ACC112 (cell line): ENCODE measurements at regions not wholly inside any gene's neighbourhood (a gene's known extent, or its start where the extent isn't known, plus 50 kb on each side); places are given as distances from the start of the nearest gene placed in this dataset.

Experiments
- H2AFZ ChIP-seq: fragments of 200-600 bp; sonication (generic); one replicate; pipeline ENCODE4 v1.6.0; 2017; ENCODE audit warnings: antibody characterized with exemption, low read length; ENCODE audit not compliant: unreplicated experiment
- H3K27ac ChIP-seq: fragments of 200-600 bp; sonication (generic); 2 replicates; pipeline ENCODE4 v1.5.1; 2014; ENCODE audit warnings: low read depth, mild to moderate bottlenecking, antibody characterized with exemption, low read length, moderate library complexity
- H3K27me3 ChIP-seq: fragments of 200-600 bp; sonication (generic); 2 replicates; pipeline ENCODE4 v1.6.1; 2014; ENCODE audit warnings: mild to moderate bottlenecking, antibody characterized with exemption, low read length, moderate library complexity, mixed read lengths; ENCODE audit not compliant: insufficient read depth
- H3K36me3 ChIP-seq: fragments of 200-600 bp; sonication (generic); 2 replicates; pipeline ENCODE4 v1.6.1; 2016; ENCODE audit warnings: mild to moderate bottlenecking, antibody characterized with exemption, low read length, moderate library complexity, mixed read lengths; ENCODE audit not compliant: insufficient read depth
- H3K4me1 ChIP-seq: fragments of 200-600 bp; sonication (generic); one replicate; pipeline ENCODE4 v1.6.1; 2016; ENCODE audit warnings: low read length, mixed read lengths; ENCODE audit not compliant: insufficient read depth, unreplicated experiment, control insufficient read depth
- H3K4me3 ChIP-seq: fragments of 200-600 bp; sonication (generic); 2 replicates; pipeline ENCODE4 v1.5.1; 2014; ENCODE audit warnings: mild to moderate bottlenecking, low read depth, low read length
- H3K79me2 ChIP-seq: fragments of 200-600 bp; sonication (generic); one replicate; pipeline ENCODE4 v1.6.0; 2016; ENCODE audit warnings: low read length; ENCODE audit not compliant: control insufficient read depth, unreplicated experiment, insufficient read depth

- H3K36me3 ChIP-seq, result no peaks in the 10 kb centered on the region
- no peak overlapping the region for H3K4me3 ChIP-seq
- no peak overlapping the region for H2AFZ ChIP-seq
- no peaks in the 10 kb centered on the region for H3K27me3 ChIP-seq
- H3K4me1 ChIP-seq, result no peaks in the 10 kb centered on the region
- H3K79me2 ChIP-seq, result no peaks in the 10 kb centered on the region
- no peak overlapping the region for H3K27ac ChIP-seq
Measured at GRCh38 chr2:67660015-67660602, 263.0 kb downstream of the ETAA1 start.

DNA sequence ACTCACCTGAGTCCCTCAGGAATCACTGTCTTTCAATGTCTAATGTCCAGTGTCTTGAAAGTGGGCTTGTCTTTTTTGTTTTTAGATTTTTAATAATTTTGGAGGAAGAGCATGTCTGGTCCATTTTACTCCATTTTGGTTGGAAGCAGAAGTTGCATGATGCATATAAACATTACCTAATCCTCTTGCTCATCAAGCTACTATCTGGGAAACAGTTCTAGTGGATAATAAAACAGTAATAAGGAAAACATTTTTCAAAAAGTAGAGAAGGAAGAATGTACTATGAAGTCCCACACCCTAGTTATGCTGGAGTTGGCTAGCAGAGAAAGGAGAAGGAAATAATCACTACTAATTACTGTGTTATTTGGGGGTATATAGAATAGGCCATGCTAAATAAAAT lies 263.7 kb downstream of the ETAA1 start:
- H3K36me3 ChIP-seq, result no peaks in the 10 kb centered on the region
- H3K79me2 ChIP-seq, result no peaks in the 10 kb centered on the region
- no peaks in the 10 kb centered on the region for H3K27me3 ChIP-seq
- H2AFZ ChIP-seq, result no peak overlapping the region
- H3K27ac ChIP-seq, result no peak overlapping the region
- no peak overlapping the region for H3K4me3 ChIP-seq
- no peaks in the 10 kb centered on the region for H3K4me1 ChIP-seq

- Histone ChIP-seq H3K27me3 (no peaks in the 10 kb centered on the region), H3K4me3 (no peak overlapping the region), H3K4me1 (no peaks in the 10 kb centered on the region), H3K79me2 (no peaks in the 10 kb centered on the region), H3K27ac (no peak overlapping the region), H2AFZ (no peak overlapping the region), H3K36me3 (no peaks in the 10 kb centered on the region)
Measured at GRCh38 chr2:67662222-67662621, 265.1 kb downstream of the ETAA1 start.

- Histone ChIP-seq H3K27ac (no peak overlapping the region), H3K36me3 (no peaks in the 10 kb centered on the region), H3K4me1 (no peaks in the 10 kb centered on the region), H2AFZ (no peak overlapping the region), H3K4me3 (no peak overlapping the region), H3K27me3 (no peaks in the 10 kb centered on the region), H3K79me2 (no peaks in the 10 kb centered on the region)
Measured at GRCh38 chr2:67663776-67664175, 266.6 kb downstream of the ETAA1 start.

GRCh38 chr2:67666386-67667053 lies 269.4 kb downstream of the ETAA1 start:
- H3K4me3 ChIP-seq, result no peak overlapping the region
- H3K4me1 ChIP-seq, result no peaks in the 10 kb centered on the region
- no peak overlapping the region for H2AFZ ChIP-seq
- H3K27me3 ChIP-seq, result no peaks in the 10 kb centered on the region
- no peaks in the 10 kb centered on the region for H3K79me2 ChIP-seq
- no peaks in the 10 kb centered on the region for H3K36me3 ChIP-seq
- H3K27ac ChIP-seq, result no peak overlapping the region

DNA sequence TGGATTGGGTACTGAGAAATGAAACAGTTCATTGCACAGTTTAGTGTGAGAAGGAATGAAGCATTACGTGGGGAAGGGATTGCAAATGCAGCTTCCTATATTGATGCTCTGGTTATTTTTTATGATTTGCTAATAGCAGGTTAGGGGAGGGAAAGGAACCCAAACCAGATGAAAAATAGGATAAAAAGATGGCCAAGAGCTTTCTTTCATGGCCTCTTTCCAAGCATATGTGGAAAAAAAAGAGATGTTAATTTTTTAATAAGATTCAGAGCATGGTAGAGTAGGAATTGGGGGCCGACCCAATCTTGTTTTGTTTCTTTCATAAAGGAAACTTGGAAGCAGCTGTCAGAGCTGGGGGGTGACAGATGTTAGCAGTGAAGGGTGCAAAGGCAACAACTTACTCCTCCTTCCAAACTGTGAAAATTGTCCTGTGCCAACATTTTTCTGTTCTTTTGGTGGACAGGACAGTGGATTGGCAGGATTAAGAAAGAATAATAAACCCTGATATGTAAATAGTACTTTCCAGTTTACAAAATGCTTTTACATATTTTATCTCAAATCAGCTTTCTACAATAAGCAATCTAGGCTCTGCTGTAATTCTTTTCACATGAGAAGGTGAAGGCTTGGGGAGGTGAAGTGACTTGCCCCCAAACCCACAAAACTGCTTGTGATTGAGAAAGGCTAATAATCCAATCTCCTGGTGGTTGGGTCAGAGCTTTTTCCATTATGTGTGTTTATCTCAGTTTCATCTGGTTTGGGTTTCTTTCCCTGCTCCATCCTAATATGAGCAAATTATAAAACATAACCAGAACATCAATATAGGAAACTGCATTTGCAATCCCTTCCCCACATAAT lies 270.1 kb downstream of the ETAA1 start:
- H3K27ac ChIP-seq, result no peak overlapping the region
- H3K27me3 ChIP-seq, result no peaks in the 10 kb centered on the region
- H3K4me3 ChIP-seq, result no peak overlapping the region

GRCh38 chr2:67668538-67668937 lies 271.4 kb downstream of the ETAA1 start:
- H3K27me3 ChIP-seq, result no peaks in the 10 kb centered on the region
- H3K36me3 ChIP-seq, result no peaks in the 10 kb centered on the region
- H3K4me1 ChIP-seq, result no peaks in the 10 kb centered on the region
- no peak overlapping the region for H2AFZ ChIP-seq
- no peak overlapping the region for H3K4me3 ChIP-seq
- no peak overlapping the region for H3K27ac ChIP-seq
- H3K79me2 ChIP-seq, result no peaks in the 10 kb centered on the region

More for the DNA sequence above, 270.1 kb downstream of the ETAA1 start:
- Histone ChIP-seq H3K79me2 (no peaks in the 10 kb centered on the region), H3K36me3 (no peaks in the 10 kb centered on the region), H2AFZ (no peak overlapping the region), H3K4me1 (no peaks in the 10 kb centered on the region)

- Histone ChIP-seq H3K79me2 (no peaks in the 10 kb centered on the region), H3K4me3 (no peak overlapping the region), H3K4me1 (no peaks in the 10 kb centered on the region), H3K36me3 (no peaks in the 10 kb centered on the region), H3K27me3 (no peaks in the 10 kb centered on the region), H3K27ac (no peak overlapping the region), H2AFZ (no peak overlapping the region)
Measured at GRCh38 chr2:67669168-67669567, 272.0 kb downstream of the ETAA1 start.

DNA sequence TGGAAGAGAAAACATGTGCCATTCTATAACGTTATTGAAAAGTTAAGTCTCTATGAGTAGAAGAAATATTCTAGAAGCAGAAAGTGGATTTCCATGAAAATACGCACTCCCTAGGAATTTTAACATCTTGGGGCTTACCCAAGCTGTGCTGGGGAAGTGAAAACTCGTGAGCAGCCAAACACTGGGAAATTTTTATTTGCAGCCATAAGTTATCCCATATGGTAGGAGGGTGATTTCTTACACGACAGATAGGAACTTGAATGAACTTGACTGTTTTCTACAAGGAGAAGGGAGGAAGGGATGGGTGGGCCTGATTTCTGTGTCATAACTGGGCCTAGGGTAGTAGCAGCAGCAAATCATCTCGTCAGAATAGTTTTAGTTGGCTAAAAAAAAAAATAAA lies 272.6 kb downstream of the ETAA1 start:
- H3K4me1 ChIP-seq, result no peaks in the 10 kb centered on the region

DNA sequence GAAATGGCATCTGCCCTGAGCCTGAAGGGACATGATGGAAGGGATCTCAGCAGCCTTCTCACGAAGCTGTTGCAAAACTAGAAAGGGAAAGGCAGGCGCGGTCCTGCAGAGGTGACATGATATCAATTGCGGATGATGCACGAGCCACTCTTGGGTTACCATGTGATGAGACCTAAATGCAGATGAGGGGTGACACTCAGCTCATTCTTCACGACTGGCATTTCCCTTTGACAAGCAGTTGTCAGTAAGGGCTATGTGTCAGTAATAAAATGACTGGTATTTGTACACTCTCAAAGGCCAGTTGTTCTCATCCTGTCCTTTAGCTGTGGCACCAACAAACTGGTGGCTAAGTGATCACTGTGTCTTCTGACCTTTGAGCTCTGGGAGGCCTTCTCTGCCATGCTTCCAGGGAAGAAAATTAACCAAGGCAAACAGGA lies 273.6 kb downstream of the ETAA1 start:
- H3K27ac ChIP-seq, result no peak overlapping the region
- H3K4me1 ChIP-seq, result no peaks in the 10 kb centered on the region
- no peaks in the 10 kb centered on the region for H3K27me3 ChIP-seq
- H2AFZ ChIP-seq, result no peak overlapping the region
- no peak overlapping the region for H3K4me3 ChIP-seq
- no peaks in the 10 kb centered on the region for H3K79me2 ChIP-seq
- no peaks in the 10 kb centered on the region for H3K36me3 ChIP-seq

More for the DNA sequence above, 272.6 kb downstream of the ETAA1 start:
- H3K36me3 ChIP-seq, result no peaks in the 10 kb centered on the region
- H3K79me2 ChIP-seq, result no peaks in the 10 kb centered on the region
- H2AFZ ChIP-seq, result no peak overlapping the region
- H3K27me3 ChIP-seq, result no peaks in the 10 kb centered on the region
- no peak overlapping the region for H3K4me3 ChIP-seq
- no peak overlapping the region for H3K27ac ChIP-seq
